Inflammatory macrophage treated with lipopolysaccharide for 1 hour (primary cell): ENCODE measurements at regions not wholly inside any gene's neighbourhood (a gene's known extent, or its start where the extent isn't known, plus 50 kb on each side); places are given as distances from the start of the nearest gene placed in this dataset.

ENCODE experiments used
- DNase-seq, 2 donors: peaks; one replicate each; pipeline ENCODE4 v3.0.0-alpha.2; 2020 to 2022

DNA sequence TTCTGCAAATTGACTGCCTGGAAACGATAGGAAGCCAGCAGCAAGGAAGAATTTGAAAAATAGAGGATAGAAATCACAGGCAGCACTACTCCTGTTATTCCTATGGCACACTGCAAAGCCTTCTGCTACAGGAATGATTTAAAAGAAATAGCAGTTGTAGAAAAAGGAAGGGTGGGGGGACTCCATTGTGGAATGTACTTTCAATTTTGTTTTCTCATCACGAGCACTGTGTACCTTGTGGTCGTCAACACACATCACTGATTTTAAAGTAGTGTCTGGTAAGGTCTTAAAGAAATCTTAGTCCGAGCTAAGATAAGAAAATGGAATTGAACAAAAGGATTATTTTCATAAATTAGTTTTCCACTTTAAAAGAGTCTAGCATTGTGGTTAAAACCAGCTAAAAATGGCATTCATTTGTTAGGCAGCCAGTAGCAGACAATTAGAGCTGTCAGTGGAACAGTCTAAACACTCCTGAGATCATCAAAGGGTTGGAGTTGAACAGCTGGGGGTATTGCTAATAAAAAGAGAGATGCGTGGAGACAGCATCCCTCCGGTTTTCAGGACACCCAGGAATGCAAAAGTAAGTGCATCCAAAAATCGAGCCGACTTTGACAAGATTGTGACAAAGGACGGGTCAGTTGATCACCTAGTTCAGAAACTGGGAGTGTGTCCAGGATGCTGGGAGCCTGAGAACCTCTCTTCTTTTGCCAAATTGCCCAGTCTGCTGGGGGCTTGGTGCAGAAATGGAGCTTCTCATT is 97.8 kb upstream of the WWC1 start:
- no peak for DNase-seq

DNA sequence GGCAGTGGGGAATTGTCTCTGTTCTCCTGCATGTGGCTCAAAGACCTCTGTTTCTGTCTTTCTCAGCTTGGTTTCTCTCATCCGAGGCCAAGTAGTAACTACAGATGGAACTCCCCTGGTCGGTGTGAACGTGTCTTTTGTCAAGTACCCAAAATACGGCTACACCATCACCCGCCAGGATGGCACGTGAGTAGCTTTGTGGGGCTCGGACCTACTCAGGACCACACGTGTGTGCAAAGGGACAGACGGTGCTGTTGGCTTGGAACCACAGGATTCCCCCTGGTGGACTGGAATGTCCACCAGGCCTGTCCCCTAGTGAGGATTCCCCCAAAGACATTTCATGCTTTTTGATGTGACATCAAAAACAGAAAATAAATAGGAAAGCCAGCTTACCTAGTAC is 96.3 kb upstream of the WWC1 start:
- no peak for DNase-seq

DNA sequence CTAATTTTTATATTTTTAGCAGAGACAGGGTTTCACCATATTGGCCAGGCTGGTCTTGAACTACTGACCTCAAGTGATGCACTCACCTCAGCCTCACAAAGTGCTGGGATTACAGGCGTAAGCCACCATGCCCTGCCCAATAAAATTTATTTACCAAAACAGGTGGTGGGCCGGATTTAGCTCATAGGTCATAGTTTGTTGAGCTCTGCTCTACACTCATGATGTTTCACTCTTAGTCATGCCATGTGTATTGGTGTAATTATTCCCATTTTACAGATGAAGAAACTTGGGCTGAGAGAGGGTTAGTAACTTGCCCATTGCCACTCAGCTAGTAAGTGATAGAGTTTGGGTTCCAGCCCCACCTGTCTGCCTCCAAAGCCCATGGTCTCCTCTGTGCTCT is 93.1 kb upstream of the WWC1 start:
- no peak for DNase-seq

DNA sequence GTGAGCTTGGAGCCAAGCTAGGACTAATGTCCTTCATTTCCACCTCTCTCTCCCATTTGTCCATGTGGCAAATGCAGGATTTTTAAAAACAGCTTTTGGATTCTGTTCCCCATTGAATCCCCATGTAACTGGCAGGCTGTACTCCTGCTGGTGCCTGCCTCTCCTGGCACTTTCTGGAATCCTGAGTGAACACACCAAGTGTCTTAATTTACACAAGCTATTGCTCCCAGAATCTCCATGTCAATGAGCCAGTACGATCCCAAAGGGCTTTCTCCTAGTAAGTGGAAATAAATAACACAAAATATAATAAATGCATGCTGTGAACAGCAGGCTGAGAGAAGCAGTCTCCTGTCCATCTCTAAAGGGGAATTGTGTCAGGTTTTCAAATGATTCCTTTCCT is 88.4 kb upstream of the WWC1 start:
- no peak for DNase-seq

DNA sequence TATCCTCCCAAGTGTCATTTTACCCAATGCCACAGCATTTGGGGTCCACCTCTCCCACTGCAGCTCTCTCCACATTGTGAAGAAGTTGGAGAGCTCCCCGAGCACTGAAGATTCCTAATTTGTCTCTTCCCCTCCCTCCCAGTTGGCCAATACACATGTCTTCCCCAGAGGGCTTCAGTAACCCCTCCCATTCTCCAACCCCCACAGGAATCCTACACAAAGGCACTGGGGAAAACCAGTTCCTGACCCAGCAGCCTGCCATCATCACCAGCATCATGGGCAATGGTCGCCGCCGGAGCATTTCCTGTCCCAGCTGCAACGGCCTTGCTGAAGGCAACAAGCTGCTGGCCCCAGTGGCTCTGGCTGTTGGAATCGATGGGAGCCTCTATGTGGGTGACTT is 87.3 kb upstream of the WWC1 start:
- no peak for DNase-seq

DNA sequence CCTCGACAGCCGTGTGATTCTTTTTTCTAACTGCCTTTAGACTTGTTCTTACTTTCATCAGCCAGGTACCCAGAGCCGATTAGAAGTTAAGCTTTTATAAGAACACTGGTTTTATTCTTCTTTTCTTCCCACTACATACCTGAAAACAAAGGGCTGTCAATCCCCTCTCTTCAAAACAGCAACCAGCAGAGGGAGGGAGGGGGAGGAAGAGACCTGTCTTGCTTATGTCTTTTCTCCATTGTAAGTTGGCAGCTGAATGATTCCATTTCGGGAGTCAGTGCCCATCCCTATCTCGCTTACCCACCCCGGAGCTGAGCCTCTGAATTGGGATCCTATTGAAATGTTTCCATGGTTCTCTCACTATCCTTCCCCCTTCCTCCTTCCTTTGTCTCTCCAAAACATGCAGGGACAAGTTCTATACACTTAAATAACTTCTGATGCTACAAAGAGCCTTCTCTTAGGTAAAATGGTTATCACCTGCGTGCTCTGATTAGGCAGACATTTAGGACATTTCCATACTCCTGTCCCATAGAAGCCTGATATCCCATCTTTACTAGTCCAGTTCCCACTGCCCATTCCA is 83.9 kb upstream of the WWC1 start:
- no peak for DNase-seq

DNA sequence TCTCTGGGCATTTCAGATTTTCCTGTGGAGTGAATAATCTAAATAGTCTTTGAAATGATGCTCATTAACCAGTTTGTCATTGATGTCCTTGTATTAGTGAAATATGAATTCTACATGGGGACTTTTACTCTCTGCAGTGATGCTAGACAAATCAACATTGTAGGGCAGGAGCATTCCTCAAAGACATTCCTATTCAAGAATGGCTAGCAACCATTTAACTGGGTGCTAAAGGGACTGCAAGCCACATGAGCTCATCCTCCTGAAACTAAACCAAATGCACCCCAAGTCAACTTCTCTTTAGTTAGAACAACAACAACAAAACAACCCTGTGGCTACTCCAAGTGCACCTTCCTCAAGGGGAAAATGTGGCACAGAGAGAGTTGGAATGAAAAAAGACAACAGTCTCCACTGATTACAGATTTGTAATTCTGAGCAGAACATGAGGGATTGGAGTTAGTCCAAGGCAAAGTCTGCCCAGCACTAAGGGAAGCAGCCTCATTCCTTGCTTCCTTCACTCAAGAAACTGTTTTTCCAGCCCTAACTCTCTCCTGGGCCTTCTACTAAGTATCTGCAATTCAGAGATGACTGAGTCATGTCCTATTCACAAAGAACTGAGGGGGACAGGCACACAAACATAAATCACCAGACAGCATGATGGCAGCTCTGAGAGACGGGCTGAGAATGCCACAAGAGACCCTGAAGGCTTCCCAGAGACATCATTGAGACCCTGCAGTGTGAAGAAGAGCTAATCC is 82.0 kb upstream of the WWC1 start:
- DNase-seq = no peak

DNA sequence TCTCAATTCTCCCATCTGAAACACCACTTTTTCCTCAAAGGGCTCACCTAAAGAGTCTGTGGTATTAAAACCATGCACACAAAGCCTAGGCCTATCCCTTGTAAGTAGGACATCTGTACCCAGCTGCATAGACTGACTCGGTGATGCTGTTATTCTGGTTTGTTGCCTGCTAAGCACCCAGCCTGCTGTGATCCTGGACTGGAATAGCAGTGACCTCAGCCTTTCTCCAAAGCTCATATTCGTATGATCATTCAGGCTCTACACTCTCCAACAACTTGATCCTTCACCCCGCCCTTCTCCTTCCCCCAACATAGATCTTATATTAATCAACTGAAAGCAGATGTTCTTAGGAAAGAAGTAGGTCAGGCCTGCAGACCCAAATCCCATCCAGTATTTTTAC is 81.4 kb upstream of the WWC1 start:
- DNase-seq = no peak

DNA sequence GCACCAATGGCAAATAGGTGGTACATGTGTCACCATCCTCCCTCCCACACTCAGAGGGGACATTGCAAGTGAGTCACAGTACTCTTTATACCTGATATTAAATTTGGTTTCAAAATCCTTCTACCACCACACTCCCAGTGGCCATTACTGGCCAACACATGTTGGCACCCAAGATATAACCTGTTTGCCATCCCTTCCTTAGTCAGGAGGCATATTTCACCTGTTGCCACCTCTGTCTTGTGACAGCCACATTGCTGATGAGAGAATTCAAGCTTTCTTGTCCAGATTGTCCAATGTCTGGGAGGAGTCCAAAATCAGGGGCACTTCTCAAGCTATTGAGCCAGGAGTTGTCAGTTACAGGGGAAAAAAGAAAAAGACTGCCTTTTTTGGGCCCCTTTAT is 80.2 kb upstream of the WWC1 start:
- DNase-seq = no peak

DNA sequence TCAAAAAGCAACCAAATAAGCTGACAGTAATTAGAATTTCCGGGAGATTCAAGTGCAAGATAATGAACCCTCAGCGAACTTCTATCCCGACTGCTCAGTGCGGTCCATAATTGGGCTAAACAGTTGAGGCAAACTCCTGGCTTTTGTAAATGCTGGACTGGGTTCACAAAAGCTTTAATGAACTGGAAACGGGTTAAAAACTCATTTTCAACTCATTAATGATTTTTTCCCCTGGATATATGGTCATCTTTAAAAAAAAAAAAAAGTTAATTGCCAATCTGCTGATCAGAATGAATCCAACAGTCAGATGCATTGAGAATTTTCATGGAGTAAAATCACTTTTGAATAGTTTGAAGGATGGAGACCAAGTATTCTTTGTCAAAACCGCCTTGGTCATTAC is 79.5 kb upstream of the WWC1 start:
- DNase-seq = no peak

DNA sequence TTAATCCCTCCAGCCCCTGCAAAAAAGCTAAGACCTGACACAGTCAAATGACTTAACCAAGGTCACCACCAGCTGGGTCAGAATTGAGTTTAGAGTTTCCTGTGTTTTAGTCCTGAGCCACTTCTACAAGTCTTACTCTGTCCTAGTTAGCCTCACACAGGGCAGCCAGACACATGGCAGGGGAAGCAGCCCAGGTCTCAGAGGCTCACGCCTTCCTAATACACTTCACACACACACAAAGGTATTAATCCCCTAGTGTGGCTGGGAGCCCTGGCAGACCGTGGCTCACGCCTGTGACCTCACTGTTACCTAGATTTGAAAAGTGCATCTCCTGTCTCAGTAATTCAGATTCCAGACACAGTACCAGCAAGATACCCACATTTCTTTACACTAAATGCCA is 77.4 kb upstream of the WWC1 start:
- no peak for DNase-seq

DNA sequence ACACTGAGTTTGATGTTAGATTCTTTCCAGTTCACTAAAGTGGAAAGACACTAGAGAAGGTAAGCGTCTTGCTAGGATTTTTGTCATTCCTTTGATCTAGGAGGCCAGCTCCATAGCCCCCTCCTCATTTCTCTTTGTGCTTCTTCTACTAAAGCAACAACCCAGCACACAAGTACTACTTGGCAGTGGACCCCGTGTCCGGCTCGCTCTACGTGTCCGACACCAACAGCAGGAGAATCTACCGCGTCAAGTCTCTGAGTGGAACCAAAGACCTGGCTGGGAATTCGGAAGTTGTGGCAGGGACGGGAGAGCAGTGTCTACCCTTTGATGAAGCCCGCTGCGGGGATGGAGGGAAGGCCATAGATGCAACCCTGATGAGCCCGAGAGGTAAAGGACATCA is 76.6 kb upstream of the WWC1 start:
- DNase-seq = no peak

DNA sequence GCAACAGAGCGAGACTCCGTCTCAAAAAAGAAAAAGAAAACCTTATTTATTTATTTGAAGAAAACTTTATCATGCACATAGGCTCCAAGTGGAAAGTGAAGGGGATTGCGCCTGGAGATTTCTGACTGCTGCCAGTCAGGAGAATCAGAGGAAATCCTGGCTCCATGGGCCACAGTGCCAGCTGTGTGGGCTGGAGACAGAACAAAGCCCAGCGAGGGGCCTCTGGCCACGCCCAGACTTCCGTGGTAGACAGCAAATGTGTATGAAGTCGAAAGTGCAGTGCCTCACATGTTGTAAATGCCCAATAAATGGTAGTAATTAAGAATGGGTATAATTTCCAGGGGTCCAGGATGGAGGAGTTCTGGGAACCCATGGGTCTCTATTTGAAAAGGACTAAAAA is 75.8 kb upstream of the WWC1 start:
- DNase-seq = no peak

DNA sequence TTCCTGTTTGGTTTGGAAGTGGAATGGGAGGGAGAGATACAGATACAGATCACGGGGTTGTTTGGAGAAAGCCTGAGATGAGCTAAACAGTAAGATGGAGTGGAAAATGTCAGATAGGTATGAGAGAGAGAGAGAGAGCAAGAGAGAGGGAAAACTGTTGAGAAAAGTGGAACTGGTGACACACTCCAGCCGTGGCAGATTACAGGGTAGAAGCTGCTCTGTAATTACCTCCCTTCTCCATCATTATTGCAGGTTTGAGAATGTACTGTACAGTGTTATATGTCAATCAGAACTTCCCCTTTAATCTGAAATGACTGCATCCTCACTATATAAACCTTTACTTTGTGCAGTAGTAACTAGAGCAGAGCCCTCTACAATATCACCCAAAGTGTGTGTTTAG is 74.5 kb upstream of the WWC1 start:
- DNase-seq = no peak

DNA sequence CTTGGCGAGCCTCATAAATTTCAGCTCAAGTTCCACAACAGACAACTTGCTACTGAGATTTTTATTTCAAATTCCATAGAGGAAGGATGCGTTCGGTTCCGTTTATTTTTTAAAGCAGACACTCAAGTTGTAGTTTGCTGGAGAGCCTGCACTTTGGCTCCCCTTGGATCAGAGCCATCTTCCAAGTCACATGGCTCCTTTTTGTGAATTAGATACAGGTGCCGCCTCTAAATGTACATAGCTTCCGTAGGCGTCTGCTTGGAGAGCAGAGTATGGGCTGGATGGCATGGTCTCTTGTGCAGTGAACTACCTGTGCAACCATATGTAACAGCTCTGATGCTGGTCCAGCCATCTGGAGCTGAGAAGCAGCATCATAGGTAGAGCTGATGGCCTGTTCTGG is 73.9 kb upstream of the WWC1 start:
- no peak for DNase-seq

DNA sequence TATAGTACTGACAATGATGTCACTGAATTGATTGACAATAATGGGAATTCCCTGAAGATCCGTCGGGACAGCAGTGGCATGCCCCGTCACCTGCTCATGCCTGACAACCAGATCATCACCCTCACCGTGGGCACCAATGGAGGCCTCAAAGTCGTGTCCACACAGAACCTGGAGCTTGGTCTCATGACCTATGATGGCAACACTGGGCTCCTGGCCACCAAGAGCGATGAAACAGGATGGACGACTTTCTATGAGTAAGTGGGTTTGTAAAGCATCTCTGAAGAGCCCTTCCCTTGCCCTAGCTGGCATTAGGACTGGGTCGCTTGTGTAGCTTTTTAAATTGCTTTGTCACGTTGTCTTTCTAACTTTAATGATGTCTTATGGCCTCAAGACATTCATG is 72.7 kb upstream of the WWC1 start:
- DNase-seq = no peak

DNA sequence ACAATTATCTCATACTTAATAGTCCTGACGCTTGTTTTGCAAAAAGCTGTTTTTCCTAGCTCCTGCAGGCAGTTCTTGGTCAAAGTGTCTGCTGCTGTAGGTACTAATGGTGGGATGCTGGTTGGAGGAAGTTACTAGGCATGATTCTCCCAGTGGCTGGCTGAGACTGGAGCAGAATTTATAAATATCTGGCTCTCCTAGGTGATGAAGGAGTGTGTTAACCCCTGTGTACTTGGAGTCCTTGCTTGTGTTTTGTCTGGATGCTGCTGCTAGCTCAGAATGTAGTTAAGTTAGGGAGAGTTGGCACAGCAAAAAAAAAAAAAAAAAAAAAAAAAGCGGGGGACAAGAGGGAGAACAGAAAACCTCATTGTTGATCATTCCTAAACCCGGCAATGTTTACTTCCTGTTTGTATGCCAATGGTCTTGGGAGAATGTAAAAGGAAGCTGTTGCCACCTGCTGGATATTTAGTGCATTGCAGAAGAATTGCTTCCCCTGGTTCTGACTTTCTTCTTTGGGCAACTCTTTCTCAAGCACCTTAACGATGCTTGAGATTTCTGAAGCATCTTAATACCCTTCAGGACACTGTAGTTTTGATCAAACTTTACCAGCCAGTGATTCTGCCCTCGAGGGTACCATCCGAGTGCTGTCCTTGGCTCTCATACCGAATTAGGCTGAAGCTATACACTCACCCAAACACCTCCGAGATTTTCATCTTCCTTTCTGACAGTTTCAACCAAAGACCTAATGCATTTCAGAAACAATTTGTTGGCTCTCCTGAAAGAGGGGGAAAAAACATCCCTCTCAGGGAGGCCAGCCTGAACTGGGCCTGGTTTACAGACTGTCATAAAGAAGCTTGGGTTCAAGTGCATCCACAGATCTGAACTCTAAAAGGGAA is 71.7 kb upstream of the WWC1 start:
- peak; percentile 63 to 96 for DNase-seq

DNA sequence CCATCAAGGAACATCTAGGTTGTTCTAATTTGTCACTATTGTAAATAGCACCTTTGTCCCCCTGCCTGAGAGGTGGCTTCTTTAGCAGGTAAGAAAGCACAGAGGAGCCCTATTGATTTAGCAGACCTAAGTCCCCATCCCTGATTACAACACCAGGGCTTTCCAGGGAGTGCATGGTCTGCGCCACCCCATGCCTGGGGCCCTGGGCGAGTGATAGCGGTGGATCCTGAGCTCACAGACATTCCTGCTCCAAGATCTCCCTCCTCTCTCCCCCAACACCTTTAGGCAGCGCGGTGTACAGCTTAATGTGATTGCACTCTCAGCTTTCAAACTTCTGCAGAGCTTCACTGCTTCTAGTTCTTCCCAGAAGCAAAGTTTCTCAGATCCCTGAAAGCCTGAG is 67.4 kb upstream of the WWC1 start:
- DNase-seq = no peak

DNA sequence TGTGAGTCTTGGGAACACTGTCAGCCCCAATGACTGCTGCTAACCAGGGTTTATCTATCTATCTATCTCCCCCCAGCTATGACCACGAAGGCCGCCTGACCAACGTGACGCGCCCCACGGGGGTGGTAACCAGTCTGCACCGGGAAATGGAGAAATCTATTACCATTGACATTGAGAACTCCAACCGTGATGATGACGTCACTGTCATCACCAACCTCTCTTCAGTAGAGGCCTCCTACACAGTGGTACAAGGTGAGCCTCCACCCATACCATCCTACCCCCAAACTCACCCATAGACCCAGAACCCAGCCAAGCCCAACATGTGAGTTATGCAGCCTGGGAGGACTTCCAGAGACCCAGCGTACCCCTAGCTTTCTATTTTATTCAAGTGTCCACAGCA is 65.4 kb upstream of the WWC1 start:
- DNase-seq = no peak

DNA sequence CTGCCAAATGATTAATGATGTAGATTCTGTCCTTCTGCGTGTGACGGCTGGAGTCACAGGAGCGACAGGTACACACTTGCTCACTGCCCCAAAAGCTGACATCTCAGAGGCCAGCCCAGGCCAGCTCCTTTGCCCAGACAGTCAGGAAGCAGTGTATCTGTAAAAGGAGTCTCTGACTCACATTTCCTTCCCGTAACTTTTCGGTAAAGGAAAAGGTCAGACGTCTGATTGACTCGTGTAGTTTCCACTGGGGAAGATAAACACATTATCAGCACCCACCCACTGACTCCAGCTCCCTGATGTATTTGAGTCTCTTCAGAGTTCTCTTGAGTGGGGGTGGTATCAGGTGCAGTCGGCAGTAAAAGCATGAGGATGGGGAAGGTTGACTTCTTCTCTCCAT is 64.4 kb upstream of the WWC1 start:
- DNase-seq = peak in 1 of 2 donors; percentile 22

DNA sequence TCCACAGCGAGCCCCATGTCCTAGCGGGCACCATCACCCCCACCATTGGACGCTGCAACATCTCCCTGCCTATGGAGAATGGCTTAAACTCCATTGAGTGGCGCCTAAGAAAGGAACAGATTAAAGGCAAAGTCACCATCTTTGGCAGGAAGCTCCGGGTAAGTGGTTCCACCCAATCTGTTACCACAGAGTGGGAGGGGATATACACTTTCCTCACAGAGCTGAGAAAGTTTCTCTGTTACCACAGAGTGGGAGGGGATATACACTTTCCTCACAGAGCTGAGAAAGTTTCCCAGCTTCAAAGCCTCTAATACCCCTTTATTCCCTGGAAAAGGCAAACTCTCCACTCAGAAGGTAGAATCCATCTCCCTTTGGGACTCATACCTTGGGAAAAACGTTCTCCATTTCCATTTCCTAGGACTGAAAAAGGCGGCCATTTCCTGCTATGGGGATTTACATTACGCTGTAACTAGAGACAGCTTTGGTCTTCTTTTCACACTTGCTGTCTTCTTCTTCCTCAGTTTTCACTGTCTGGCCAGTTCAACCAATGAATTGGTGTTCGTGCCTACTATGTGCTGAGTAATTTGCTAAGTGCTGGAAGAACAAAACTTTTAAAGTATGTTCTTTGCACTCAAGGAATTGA is 63.4 kb upstream of the WWC1 start:
- DNase-seq = peak; percentile 48 to 91

DNA sequence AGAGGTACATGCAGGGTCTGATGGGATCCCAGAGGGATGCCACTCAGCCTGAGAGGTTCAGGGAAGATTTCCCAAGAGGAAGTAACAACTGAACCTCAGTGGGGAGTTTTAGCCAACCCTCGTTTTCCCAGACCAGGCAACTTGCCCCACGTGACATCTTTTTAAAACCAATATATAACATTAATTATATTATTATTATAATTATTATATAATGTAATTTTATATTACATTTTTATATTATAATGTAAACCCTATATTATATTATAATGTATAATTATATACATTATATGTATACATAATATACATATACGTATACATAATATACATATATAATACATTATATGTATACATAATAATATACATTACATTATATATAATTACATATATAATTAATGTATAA is 62.8 kb upstream of the WWC1 start:
- DNase-seq = no peak

DNA sequence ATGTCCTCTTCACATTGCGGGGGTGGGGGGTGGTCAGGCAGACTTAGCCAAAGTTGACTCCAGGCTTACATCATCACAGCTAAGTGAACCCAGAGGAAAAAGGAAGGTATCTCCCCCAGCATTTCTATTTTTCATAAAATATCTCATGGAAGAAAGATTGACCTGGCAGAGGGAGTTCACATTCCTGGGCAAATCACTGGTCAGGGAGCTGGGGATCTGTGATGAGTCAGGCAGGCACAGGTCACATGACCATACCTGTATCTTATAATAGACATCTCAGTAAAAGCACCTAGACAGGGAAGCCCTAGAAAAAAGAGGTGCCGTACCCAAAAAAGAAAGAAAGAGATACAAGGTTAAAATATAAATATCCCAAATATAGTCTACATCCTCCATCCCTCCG is 57.3 kb upstream of the WWC1 start:
- no peak for DNase-seq
